ENCODE measurements at regions not wholly inside any gene's neighbourhood (a gene's known extent, or its start where the extent isn't known, plus 50 kb on each side); places are given as distances from the start of the nearest gene placed in this dataset.

- TF ChIP-seq CTCF (IDR thresholded peaks at IDR 0.05) (no peak), POLR2A (IDR thresholded peaks at IDR 0.05) (no peak), POLR2AphosphoS5 (IDR thresholded peaks at IDR 0.05) (no peak)
Observed at GRCh38 chr20:24862186-24862585, 86.9 kb upstream of the CST7 start.

All from transverse colon (tissue), 4 donors.